Chondrocyte (in vitro differentiated cells): ENCODE measurements at regions not wholly inside any gene's neighbourhood (a gene's known extent, or its start where the extent isn't known, plus 50 kb on each side); places are given as distances from the start of the nearest gene placed in this dataset.

Source experiments
- DNase-seq: peaks from one replicate; pipeline ENCODE4 v3.0.0; 2021; ENCODE audit warnings: mixed read lengths, low spot score
- H3K27ac Mint-ChIP-seq: one replicate; pipeline ENCODE4 v1.8.0; 2021; ENCODE audit warnings: mild to moderate bottlenecking, moderate library complexity, mixed read lengths; ENCODE audit not compliant: unreplicated experiment
- H3K27me3 Mint-ChIP-seq: 2 replicates; pipeline ENCODE4 v1.8.0; 2021; ENCODE audit warnings: low read depth, mixed read lengths
- H3K36me3 Mint-ChIP-seq: 2 replicates; pipeline ENCODE4 v1.8.0; 2021; ENCODE audit warnings: low read depth, mixed read lengths
- H3K4me1 Mint-ChIP-seq: 2 replicates; pipeline ENCODE4 v1.8.0; 2021; ENCODE audit warnings: low read depth, mild to moderate bottlenecking, mixed read lengths
- H3K4me3 Mint-ChIP-seq: one replicate; pipeline ENCODE4 v1.8.0; 2021; ENCODE audit warnings: mild to moderate bottlenecking, moderate library complexity, mixed read lengths; ENCODE audit not compliant: unreplicated experiment
- H3K9me3 Mint-ChIP-seq: 2 replicates; pipeline ENCODE4 v1.8.0; 2021; ENCODE audit warnings: low read depth, mixed read lengths
- TF ChIP-seq, protein P1 (sequence below): fragments of 200-600 bp; sonication (generic); IDR thresholded peaks from 2 replicates; pipeline ENCODE4 v1.5.0; 2021; ENCODE audit warnings: antibody characterized with exemption, mild to moderate bottlenecking, moderate library complexity

DNA sequence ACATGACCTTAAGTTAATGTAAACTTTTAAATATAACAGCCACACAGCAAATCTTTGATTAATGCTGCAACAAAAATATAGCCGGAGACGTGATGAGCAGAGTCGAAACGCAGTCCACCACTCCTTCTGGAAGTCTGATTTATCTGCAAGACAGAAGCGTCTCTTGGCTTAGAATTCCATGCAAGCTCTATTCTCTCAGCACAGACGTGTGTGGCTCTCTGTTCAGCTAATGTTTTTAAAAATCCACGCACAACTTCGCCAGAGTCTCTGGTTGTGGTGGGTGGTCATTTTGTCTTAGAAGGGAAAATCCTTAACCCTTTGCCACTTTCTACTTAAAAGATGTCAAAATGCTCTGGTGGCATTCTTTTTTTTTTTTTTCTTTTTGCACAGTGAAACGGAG lies 438.0 kb upstream of the MGMT start:
- H3K4me1 Mint-ChIP-seq: peaks cover 5% of the 10 kb centered on the region
- no peak overlapping the region for H3K4me3 Mint-ChIP-seq
- H3K9me3 Mint-ChIP-seq: no peaks in the 10 kb centered on the region
- H3K27ac Mint-ChIP-seq: no peak overlapping the region
- no peak for DNase-seq
- H3K27me3 Mint-ChIP-seq: peaks cover 62% of the 10 kb centered on the region
- no peaks in the 10 kb centered on the region for H3K36me3 Mint-ChIP-seq
- TF ChIP-seq, protein P1, sequence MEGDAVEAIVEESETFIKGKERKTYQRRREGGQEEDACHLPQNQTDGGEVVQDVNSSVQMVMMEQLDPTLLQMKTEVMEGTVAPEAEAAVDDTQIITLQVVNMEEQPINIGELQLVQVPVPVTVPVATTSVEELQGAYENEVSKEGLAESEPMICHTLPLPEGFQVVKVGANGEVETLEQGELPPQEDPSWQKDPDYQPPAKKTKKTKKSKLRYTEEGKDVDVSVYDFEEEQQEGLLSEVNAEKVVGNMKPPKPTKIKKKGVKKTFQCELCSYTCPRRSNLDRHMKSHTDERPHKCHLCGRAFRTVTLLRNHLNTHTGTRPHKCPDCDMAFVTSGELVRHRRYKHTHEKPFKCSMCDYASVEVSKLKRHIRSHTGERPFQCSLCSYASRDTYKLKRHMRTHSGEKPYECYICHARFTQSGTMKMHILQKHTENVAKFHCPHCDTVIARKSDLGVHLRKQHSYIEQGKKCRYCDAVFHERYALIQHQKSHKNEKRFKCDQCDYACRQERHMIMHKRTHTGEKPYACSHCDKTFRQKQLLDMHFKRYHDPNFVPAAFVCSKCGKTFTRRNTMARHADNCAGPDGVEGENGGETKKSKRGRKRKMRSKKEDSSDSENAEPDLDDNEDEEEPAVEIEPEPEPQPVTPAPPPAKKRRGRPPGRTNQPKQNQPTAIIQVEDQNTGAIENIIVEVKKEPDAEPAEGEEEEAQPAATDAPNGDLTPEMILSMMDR: no peak

DNA sequence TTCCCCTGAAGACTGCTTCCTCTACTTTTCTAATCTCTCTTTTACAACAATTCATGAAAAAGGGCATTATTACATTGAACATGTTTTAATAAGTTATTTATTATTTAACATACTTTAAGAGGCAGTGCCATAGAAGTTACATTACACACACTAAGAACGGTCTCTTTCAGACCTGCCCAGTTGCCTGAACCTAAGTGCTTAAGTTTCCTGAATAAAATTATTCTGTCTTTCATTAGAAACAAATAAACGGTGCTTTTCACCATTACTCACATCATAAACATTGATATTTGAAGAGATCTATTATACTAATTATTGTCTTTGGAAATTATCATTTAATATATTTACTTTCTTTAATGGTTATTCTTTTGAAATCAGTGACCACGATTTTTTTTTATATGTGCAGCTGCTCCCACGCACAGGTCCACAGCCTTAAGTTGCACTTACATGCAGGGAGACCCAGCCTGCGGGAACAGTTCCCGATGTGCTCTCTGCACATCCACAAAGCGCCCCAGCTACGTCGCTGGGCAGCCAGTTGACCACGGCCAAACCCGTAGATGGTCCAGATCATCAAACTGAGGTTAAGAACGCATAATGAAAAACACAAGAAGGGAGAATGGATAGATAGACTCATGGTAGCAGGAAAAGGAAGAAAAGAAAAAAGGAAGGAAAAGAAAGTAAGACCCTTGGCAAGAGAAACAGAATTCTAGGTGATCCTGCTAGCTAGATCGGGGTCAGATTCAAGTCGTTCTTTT lies 437.0 kb upstream of the MGMT start:
- H3K27ac Mint-ChIP-seq: no peak overlapping the region
- H3K9me3 Mint-ChIP-seq: no peaks in the 10 kb centered on the region
- H3K4me1 Mint-ChIP-seq: peaks cover 2% of the 10 kb centered on the region
- no peak for DNase-seq
- peaks cover 64% of the 10 kb centered on the region for H3K27me3 Mint-ChIP-seq
- H3K4me3 Mint-ChIP-seq: no peak overlapping the region
- H3K36me3 Mint-ChIP-seq: no peaks in the 10 kb centered on the region
- TF ChIP-seq, protein P1: no peak

DNA sequence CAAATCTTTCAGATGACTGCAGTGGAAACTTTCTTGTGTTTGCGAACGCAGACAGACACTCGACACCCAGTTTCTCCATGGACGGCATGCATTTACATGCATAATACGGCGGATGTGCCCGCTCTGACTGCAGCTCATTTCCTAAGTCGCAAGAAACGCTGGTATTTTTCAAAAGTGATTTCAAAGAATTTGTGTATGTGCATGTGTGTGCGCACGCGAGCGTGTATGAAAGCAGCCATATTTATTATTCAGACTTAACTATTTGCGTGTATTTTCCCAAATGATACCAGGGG lies 436.5 kb upstream of the MGMT start:
- TF ChIP-seq, protein P1: no peak
- peaks cover 2% of the 10 kb centered on the region for H3K4me1 Mint-ChIP-seq
- H3K27ac Mint-ChIP-seq: no peak overlapping the region
- peaks cover 64% of the 10 kb centered on the region for H3K27me3 Mint-ChIP-seq
- no peak overlapping the region for H3K4me3 Mint-ChIP-seq
- H3K36me3 Mint-ChIP-seq: no peaks in the 10 kb centered on the region
- no peak for DNase-seq
- no peaks in the 10 kb centered on the region for H3K9me3 Mint-ChIP-seq

DNA sequence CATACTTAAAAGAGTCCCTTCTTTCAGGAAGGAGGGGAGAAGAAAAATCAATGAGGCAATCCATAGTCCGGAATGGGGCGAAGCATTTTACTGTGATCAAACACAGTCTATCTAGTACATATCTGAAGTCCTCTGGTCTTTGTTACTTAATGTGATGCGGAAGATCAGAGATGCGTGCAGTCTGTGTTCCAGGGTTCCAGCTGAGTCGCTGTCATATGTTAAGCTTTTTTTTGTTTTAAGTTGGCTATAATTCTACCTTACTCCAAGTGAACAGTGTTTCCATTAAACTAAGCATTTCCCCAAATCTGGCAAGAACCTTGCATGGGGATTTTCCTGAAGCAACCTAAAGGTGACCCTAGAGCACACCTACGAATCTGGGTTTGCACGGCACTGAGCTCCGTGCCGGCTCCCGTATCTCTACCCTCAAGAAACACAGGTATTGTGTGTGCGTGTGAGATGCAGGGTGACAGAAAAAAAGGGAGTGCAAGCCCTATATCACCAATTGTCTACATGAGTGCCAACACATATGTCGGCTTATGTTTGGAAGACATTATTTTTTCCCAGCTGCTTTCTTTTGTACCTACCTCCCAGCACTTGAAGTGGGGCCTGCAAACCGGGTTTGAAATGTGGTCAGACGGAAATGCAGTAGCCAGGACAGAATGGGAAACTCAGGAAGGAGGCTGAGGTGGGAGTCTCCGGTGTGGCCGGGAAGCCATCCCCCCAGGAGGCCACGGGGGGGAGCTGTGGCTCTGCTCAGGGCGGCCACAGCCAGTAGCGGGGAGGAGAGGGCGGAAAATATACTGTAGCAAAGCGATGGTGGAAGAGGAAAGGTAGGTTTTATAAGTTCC lies 435.8 kb upstream of the MGMT start:
- no peak for DNase-seq
- H3K4me3 Mint-ChIP-seq: no peak overlapping the region

DNA sequence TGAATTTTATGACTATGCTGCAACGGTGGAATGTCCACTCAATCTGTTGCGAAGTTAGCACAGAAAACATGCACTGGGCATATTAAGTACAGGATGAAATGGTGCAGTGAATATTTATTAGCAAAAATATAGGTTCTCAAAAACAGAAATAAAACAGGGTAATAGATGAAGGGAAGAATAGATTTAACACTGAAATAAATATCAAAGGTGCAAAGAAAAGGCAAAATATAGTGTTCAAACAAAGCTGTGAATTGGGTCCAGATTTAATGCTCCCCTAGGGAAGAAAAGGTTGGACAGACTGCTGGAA lies 435.2 kb upstream of the MGMT start:
- Mint-ChIP-seq H3K9me3 (no peaks in the 10 kb centered on the region), H3K27ac (no peak overlapping the region), H3K36me3 (no peaks in the 10 kb centered on the region), H3K4me3 (no peak overlapping the region), H3K4me1 (peaks cover 2% of the 10 kb centered on the region), H3K27me3 (peaks cover 66% of the 10 kb centered on the region)
- TF ChIP-seq, protein P1: no peak
- DNase-seq: no peak

More for the DNA sequence above, 435.8 kb upstream of the MGMT start:
- TF ChIP-seq, protein P1: peak; percentile 98
- H3K27ac Mint-ChIP-seq: no peak overlapping the region
- H3K36me3 Mint-ChIP-seq: no peaks in the 10 kb centered on the region
- no peaks in the 10 kb centered on the region for H3K9me3 Mint-ChIP-seq
- H3K27me3 Mint-ChIP-seq: peaks cover 66% of the 10 kb centered on the region
- H3K4me1 Mint-ChIP-seq: peaks cover 2% of the 10 kb centered on the region
